ENCODE measurements at regions not wholly inside any gene's neighbourhood (a gene's known extent, or its start where the extent isn't known, plus 50 kb on each side); places are given as distances from the start of the nearest gene placed in this dataset.

DNA sequence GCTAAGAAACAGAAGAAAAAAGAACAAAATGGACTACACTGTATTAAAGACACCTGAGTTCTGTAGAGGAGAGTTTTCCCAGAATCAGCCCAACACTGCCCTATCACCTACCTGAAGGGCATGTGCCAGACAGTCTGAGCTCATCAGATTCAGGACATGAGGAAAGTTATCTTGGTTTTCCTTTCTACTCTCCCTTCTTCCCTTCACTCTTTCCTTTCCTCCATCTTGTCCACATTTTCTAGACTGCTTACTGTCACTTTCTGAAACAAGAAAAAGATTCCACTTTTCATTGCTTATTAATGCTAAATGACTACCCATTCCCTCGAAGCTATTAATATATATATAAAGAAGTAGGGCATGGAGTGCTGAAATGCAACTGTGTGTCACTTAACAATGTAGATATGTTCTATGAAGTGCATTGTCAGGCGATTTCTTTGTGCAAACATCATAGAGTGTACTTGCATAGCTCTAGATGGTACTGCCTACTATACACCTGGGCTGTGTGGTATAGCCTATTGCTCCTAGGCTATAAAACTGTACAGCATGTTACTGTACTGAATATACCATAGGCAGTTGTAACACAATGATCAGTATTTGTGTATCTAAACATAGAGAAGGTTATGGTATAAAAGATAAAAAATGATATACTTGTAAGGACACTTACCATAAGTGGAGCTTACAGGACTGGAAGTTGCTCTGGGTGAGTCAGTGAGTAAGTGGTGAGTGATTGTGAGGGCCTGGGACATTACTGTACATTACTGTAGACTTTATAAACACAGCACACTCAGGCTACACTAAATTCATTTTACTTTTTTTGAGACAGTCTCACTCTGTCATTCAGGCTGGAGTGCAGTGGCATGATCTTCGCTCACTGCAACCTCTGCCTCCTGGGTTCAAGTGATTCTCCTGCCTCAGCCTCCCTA is 145.5 kb upstream of the ITGA6 start:
- H3K4me3 Mint-ChIP-seq = no peak overlapping the region
- H3K27ac Mint-ChIP-seq = no peak overlapping the region
- H3K36me3 Mint-ChIP-seq = no peaks in the 10 kb centered on the region
- peaks cover 5% of the 10 kb centered on the region for H3K9me3 Mint-ChIP-seq
- TF ChIP-seq, protein P1, sequence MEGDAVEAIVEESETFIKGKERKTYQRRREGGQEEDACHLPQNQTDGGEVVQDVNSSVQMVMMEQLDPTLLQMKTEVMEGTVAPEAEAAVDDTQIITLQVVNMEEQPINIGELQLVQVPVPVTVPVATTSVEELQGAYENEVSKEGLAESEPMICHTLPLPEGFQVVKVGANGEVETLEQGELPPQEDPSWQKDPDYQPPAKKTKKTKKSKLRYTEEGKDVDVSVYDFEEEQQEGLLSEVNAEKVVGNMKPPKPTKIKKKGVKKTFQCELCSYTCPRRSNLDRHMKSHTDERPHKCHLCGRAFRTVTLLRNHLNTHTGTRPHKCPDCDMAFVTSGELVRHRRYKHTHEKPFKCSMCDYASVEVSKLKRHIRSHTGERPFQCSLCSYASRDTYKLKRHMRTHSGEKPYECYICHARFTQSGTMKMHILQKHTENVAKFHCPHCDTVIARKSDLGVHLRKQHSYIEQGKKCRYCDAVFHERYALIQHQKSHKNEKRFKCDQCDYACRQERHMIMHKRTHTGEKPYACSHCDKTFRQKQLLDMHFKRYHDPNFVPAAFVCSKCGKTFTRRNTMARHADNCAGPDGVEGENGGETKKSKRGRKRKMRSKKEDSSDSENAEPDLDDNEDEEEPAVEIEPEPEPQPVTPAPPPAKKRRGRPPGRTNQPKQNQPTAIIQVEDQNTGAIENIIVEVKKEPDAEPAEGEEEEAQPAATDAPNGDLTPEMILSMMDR (IDR thresholded peaks at IDR 0.05; ENCODE audit: unreplicated experiment) = no peak
- DNase-seq (ENCODE audit: low spot score in 2 of 2, unreplicated experiment in 2 of 2) = no peak
- no peaks in the 10 kb centered on the region for H3K27me3 Mint-ChIP-seq (ENCODE audit: low read depth)
- peaks cover 31% of the 10 kb centered on the region for H3K4me1 Mint-ChIP-seq

DNA sequence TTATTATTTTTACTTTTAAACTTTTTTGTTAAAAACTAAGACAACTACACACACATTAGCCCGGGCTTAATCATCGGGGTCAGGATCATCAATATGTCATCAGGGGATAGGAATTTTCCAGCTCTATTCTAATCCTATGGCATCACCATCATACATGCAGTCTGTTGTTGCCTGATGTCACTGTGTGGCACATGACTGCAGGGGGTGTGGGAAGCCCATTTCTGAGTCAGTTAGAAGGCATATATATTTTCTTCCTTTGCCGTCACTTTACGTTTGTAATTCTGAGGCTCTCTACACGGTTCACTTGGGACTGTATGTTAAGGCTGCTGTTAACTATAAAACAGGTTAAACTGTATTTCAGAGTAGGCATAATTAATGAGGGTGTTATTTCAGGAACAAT is 144.4 kb upstream of the ITGA6 start:
- Mint-ChIP-seq H3K9me3 (no peaks in the 10 kb centered on the region), H3K27me3 (ENCODE audit: low read depth) (no peaks in the 10 kb centered on the region), H3K36me3 (no peaks in the 10 kb centered on the region), H3K4me1 (peaks cover 31% of the 10 kb centered on the region), H3K4me3 (no peak overlapping the region), H3K27ac (no peak overlapping the region)
- no peak for DNase-seq (ENCODE audit: low spot score in 2 of 2, unreplicated experiment in 2 of 2)
- TF ChIP-seq, protein P1 (IDR thresholded peaks at IDR 0.05; ENCODE audit: unreplicated experiment) = no peak

DNA sequence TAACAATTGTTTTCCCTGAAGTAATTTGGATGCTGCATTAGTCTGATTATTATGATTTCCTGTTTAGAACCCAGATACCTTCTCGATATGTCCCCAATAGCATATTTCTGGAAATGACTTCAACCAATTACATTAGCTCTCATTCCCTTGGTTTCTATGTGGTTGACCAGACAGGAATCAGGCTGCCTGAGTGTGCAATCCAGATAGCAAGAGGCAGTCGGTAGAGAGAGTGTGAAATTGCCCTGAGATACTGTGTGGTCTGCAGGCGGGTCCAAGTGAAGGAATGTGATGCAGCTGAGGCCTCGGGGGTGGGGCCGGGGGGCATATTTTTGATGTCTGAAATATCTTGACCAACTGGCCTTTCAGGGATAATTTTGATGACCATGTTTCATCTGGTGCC is 143.9 kb upstream of the ITGA6 start:
- Mint-ChIP-seq H3K36me3 (no peaks in the 10 kb centered on the region), H3K9me3 (no peaks in the 10 kb centered on the region), H3K4me1 (peaks cover 31% of the 10 kb centered on the region), H3K4me3 (no peak overlapping the region), H3K27ac (no peak overlapping the region), H3K27me3 (ENCODE audit: low read depth) (no peaks in the 10 kb centered on the region)
- TF ChIP-seq, protein P1 (IDR thresholded peaks at IDR 0.05; ENCODE audit: unreplicated experiment) = no peak
- DNase-seq (ENCODE audit: low spot score in 2 of 2, unreplicated experiment in 2 of 2) = no peak

DNA sequence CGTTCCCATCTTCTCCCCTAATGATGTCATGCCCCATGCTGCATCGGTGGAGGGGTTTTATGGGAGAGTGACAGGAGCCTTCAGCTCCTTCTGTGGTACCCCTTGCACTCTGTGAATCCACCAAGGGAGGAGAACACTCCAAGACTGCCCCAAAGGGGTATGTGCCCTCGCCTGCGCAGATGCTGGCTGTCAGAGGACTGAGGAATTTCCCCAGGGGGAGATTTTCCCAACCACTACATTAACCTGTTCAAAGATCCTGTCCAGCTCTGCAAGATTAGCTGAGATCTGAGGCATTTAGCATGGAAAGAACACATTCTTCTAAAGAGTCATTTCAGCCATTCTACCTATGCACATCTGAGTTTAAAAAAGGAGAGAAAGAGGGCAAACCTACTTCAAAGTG is 143.2 kb upstream of the ITGA6 start:
- H3K4me1 Mint-ChIP-seq = peaks cover 31% of the 10 kb centered on the region
- TF ChIP-seq, protein P1 (IDR thresholded peaks at IDR 0.05; ENCODE audit: unreplicated experiment) = no peak
- H3K36me3 Mint-ChIP-seq = no peaks in the 10 kb centered on the region
- no peaks in the 10 kb centered on the region for H3K9me3 Mint-ChIP-seq
- no peak overlapping the region for H3K4me3 Mint-ChIP-seq
- no peak overlapping the region for H3K27ac Mint-ChIP-seq
- H3K27me3 Mint-ChIP-seq (ENCODE audit: low read depth) = no peaks in the 10 kb centered on the region
- DNase-seq (ENCODE audit: low spot score in 2 of 2, unreplicated experiment in 2 of 2) = no peak

DNA sequence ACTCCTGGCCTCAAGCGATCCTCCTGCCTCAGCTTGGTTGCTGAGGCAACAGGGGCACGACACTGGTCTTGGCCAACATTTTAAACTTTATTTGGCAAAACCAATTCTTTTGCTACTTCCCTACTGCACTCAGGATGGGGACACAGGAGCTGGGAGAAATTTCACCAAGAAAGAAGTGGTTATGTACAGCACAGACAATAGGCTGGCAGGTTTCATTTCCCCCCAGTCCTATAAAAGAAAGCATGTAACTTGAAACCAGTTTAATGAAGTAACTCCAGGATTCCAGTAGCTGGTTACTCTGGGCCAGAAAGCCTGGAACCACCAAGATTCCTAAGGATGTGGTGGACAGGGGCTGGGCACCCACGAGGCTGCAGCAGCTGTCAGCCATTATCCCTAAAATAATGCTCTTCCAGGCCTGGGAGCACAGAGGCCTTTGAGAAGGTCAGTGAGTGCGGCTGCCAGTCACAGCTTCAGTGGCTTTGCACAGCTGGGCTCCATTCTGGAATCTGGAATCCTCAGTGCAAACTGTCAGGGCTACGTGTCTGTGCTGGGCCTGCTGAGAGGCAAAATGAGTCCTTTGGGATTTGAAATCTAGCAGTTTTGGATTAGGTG is 142.3 kb upstream of the ITGA6 start:
- Mint-ChIP-seq H3K4me3 (no peak overlapping the region), H3K9me3 (no peaks in the 10 kb centered on the region), H3K27me3 (ENCODE audit: low read depth) (no peaks in the 10 kb centered on the region), H3K27ac (peak overlapping the region; percentile 62), H3K4me1 (peaks cover 31% of the 10 kb centered on the region), H3K36me3 (no peaks in the 10 kb centered on the region)
- TF ChIP-seq, protein P1 (IDR thresholded peaks at IDR 0.05; ENCODE audit: unreplicated experiment) = no peak
- no peak for DNase-seq (ENCODE audit: low spot score in 2 of 2, unreplicated experiment in 2 of 2)
